Heart left ventricle (tissue), 13 donors: ENCODE measurements at regions not wholly inside any gene's neighbourhood (a gene's known extent, or its start where the extent isn't known, plus 50 kb on each side); places are given as distances from the start of the nearest gene placed in this dataset.

Experiments
- POLR2A ChIP-seq, 2 donors: fragments of 450-650 bp; IDR thresholded peaks; one replicate each; pipeline ENCODE4 v1.6.1; 2017; ENCODE audit warnings: antibody characterized with exemption in 2 of 2, mild to moderate bottlenecking in 2 of 2, moderate library complexity in 2 of 2
- TF ChIP-seq, protein P1 (sequence below), 12 donors: fragments of 200-600 bp; sonication (generic) in 4 of 12; IDR thresholded peaks; one replicate each; pipeline versions ENCODE4 v1.5.0 to v1.8.0; 2018 to 2022; ENCODE audit warnings: antibody characterized with exemption in 12 of 12, mild to moderate bottlenecking in 5 of 12
- donor health status: ischemic (EF 13 %, LVEDD 7.1; RV severe dilation, severe dysfunction).
- donor health status: DM: no; HTN: yes; CAD: no.
- donor health status: DM: no; HTN: no; CAD: no.
- donor health status: ischemic (EF 25% LVEDD 6.9; RV normal size, moderate dysfunction).
- donor health status: ischemic (EF 25% LVEDD 5.7; RV mildly dilated, moderate dysfunction).
- donor health status: ischemic (EF 35%, LVEDD 5.7; RV mildly dilated, moderate dysfunction).
- donor health status: nonischemic (EF 11% LVEDD 7.7; RV severe dilation, severe dysfunction).
- donor health status: DM: yes; HTN: yes; CAD: no.
- donor health status: PGD.
- donor health status: ischemic (EF 29% LVEDD 5.4; RV normal size, mild dysfunction).
- donor health status: nonischemic (EF 23%, LVEDD 6.1; RV moderate dilation, normal function).

DNA sequence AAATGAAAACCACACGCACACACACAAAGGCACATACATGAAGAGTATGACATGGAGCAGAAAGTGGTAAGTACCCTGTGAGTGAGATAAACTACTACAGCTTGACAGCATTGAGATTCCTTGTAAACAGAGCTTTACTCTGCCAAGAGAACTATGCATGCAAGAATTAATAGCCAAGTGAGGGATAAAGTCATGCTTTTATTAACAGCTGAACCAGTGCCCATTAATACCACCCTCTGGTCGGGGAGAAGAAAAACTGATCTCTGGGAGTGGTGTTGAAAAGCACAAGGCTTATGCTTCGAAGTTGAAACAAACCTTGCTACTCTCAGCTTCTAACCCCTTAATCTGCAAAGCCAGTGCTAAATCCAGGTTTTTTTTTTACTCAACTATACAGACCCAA, 95.9 kb upstream of the C1QTNF7 start:
- TF ChIP-seq, protein P1, sequence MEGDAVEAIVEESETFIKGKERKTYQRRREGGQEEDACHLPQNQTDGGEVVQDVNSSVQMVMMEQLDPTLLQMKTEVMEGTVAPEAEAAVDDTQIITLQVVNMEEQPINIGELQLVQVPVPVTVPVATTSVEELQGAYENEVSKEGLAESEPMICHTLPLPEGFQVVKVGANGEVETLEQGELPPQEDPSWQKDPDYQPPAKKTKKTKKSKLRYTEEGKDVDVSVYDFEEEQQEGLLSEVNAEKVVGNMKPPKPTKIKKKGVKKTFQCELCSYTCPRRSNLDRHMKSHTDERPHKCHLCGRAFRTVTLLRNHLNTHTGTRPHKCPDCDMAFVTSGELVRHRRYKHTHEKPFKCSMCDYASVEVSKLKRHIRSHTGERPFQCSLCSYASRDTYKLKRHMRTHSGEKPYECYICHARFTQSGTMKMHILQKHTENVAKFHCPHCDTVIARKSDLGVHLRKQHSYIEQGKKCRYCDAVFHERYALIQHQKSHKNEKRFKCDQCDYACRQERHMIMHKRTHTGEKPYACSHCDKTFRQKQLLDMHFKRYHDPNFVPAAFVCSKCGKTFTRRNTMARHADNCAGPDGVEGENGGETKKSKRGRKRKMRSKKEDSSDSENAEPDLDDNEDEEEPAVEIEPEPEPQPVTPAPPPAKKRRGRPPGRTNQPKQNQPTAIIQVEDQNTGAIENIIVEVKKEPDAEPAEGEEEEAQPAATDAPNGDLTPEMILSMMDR (IDR thresholded peaks at IDR 0.05): no peak
- TF ChIP-seq POLR2A (IDR thresholded peaks at IDR 0.05): no peak
